ENCODE measurements at regions not wholly inside any gene's neighbourhood (a gene's known extent, or its start where the extent isn't known, plus 50 kb on each side); places are given as distances from the start of the nearest gene placed in this dataset.

GRCh38 chr2:122830157-122830556, 1074.7 kb downstream of the TSN start:
- TF ChIP-seq, protein P1, sequence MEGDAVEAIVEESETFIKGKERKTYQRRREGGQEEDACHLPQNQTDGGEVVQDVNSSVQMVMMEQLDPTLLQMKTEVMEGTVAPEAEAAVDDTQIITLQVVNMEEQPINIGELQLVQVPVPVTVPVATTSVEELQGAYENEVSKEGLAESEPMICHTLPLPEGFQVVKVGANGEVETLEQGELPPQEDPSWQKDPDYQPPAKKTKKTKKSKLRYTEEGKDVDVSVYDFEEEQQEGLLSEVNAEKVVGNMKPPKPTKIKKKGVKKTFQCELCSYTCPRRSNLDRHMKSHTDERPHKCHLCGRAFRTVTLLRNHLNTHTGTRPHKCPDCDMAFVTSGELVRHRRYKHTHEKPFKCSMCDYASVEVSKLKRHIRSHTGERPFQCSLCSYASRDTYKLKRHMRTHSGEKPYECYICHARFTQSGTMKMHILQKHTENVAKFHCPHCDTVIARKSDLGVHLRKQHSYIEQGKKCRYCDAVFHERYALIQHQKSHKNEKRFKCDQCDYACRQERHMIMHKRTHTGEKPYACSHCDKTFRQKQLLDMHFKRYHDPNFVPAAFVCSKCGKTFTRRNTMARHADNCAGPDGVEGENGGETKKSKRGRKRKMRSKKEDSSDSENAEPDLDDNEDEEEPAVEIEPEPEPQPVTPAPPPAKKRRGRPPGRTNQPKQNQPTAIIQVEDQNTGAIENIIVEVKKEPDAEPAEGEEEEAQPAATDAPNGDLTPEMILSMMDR (IDR thresholded peaks at IDR 0.05; ENCODE audit: control insufficient read depth, extremely low read depth, insufficient read depth) = no peak
- DNase-seq (ENCODE audit: low read depth) = no peak
- no peak overlapping the region for H3K4me3 ChIP-seq (ENCODE audit: low read depth, low read length)

DNA sequence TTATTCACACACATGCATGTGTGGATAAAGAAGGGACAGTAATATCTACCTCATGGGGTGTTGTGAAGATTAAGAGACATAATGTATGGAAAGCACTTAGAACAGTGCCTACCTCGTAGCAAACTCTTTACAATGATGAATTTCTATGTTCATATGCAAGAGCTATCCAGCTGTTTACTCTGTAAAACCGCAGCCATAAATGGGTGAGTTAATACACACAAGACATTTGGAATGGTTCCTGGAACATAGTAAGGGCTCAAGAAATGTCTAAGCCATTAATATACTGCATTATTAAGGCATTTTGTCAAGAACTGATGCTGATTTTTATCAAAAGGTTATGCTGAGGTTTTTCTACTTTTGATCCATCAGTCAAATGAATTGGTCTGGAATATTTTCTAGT, 1076.2 kb downstream of the TSN start:
- TF ChIP-seq, protein P1 (IDR thresholded peaks at IDR 0.05; ENCODE audit: control insufficient read depth, extremely low read depth, insufficient read depth) = no peak

DNA sequence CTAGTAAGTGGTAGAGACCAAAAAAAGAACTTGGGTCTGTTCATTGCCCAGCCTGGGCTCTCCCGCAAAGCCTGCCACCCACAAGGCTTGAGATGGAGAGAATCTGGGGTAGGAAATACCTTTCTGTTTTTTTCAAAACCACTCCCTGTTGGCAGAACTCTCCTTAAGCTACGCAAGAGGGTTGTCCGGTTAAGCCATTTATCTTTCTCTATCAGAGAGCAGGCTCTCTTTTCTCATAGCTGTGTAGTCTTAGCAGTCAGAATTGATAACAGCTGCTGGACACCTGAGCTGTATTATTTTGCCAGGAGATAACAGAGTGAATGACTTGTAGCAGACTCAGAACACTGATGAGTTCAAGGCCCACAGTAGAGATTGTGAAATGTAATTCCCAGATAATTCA, 1088.1 kb downstream of the TSN start:
- TF ChIP-seq, protein P1 (IDR thresholded peaks at IDR 0.05; ENCODE audit: control insufficient read depth, extremely low read depth, insufficient read depth) = no peak
- DNase-seq (ENCODE audit: low read depth) = no peak
- H3K4me3 ChIP-seq (ENCODE audit: low read depth, low read length) = no peak overlapping the region

More for the DNA sequence above, 1076.2 kb downstream of the TSN start:
- DNase-seq (ENCODE audit: low read depth) = no peak
- H3K4me3 ChIP-seq (ENCODE audit: low read depth, low read length) = no peak overlapping the region

DNA sequence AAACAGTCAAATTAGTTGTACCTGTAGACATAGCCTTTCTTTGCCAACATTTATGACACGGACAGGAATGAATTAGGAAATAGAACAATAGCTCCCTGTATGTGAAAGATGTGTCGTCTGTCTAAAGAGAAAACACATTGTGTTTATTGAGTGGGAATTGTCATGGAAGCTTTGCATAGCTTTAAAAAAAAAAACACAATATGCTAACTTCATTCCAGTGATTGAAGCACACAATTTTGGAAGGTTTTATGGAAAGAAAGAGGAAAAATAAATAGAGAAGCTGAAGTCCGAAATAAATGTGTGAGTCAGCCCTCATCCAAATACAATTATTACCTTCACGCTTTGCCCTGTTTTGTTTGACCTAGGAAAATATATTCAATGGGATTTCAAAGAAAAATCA, 1095.7 kb downstream of the TSN start:
- TF ChIP-seq, protein P1 (IDR thresholded peaks at IDR 0.05; ENCODE audit: control insufficient read depth, extremely low read depth, insufficient read depth) = no peak
- DNase-seq (ENCODE audit: low read depth) = no peak

DNA sequence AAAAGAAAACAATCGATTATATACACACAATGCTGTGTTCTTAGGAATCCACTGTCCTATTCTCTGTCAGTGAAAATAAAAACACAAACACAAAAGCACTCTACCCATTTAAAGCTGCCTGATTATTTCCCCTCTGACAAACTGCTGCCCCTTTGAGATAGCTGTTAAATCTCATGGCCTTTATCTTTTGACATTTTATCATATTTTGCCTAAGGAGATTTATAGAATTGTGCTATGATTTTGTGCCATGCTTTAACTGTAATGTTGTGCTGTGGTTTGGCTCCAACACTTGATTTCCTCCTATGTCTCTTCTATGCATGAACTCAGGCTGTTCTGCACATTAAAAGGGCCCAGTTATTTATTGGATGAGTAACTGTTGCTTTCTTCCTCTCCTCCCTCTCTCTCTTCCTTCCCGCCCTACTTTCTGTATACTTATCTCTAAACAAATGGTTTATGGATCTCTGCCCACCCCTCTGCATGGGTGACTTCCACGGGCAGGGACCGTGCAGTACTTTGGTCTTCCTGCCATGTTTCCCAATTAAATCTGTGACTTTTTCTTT, 1096.6 kb downstream of the TSN start:
- no peak for DNase-seq (ENCODE audit: low read depth)
- TF ChIP-seq, protein P1 (IDR thresholded peaks at IDR 0.05; ENCODE audit: control insufficient read depth, extremely low read depth, insufficient read depth) = no peak
- H3K4me3 ChIP-seq (ENCODE audit: low read depth, low read length) = no peak overlapping the region

More for the DNA sequence above, 1095.7 kb downstream of the TSN start:
- no peak overlapping the region for H3K4me3 ChIP-seq (ENCODE audit: low read depth, low read length)

GRCh38 chr2:122856696-122857095, 1101.2 kb downstream of the TSN start:
- no peak overlapping the region for H3K4me3 ChIP-seq (ENCODE audit: low read depth, low read length)
- no peak for DNase-seq (ENCODE audit: low read depth)
- TF ChIP-seq, protein P1 (IDR thresholded peaks at IDR 0.05; ENCODE audit: control insufficient read depth, extremely low read depth, insufficient read depth) = no peak

DNA sequence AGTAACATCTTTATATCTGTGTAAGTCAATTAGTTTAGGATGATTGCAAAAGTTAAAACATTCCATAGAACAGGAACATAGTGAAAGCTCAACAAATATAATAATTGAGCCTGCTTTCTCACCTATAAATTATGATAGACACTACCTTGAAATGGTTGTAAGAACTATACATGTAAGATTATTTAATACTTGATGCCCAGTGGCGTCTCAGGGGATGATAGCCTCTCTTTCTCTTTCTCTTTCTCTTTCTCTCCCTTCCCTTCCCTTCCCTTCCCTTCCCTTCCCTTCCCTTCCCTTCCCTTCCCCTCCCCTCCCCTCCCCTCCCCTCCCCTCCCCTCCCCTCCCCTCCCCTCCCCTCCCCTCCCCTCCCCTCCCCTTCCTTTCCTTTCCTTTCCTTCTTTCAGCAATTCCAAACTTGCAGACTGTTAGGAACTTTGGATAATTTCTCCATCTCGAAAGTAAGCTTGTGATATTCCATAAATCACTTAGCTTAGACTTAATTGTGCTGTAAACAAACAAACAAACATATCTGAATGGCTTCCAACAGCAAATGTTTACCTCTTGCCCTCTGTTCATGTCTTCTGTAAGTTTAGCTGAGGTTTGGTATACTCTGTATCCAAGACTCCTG, 1102.7 kb downstream of the TSN start:
- no peak overlapping the region for H3K4me3 ChIP-seq (ENCODE audit: low read depth, low read length)
- DNase-seq (ENCODE audit: low read depth) = no peak
- TF ChIP-seq, protein P1 (IDR thresholded peaks at IDR 0.05; ENCODE audit: control insufficient read depth, extremely low read depth, insufficient read depth) = no peak

Measured in LNCaP clone FGC (cell line).